GM19328 (cell line): ENCODE measurements at regions not wholly inside any gene's neighbourhood (a gene's known extent, or its start where the extent isn't known, plus 50 kb on each side); places are given as distances from the start of the nearest gene placed in this dataset.
"Not testable (repeated sequence)": the region's sequence is repeated elsewhere in the genome, so short reads cannot be mapped to it uniquely, and the experiment has no call there.

Experiments used
- ATAC-seq: cut with Tn5 transposase; IDR thresholded peaks from one replicate; pipeline ENCODE4 v1.9.1; 2021; ENCODE audit warnings: mild to moderate bottlenecking, moderate library complexity; ENCODE audit not compliant: unreplicated experiment

DNA sequence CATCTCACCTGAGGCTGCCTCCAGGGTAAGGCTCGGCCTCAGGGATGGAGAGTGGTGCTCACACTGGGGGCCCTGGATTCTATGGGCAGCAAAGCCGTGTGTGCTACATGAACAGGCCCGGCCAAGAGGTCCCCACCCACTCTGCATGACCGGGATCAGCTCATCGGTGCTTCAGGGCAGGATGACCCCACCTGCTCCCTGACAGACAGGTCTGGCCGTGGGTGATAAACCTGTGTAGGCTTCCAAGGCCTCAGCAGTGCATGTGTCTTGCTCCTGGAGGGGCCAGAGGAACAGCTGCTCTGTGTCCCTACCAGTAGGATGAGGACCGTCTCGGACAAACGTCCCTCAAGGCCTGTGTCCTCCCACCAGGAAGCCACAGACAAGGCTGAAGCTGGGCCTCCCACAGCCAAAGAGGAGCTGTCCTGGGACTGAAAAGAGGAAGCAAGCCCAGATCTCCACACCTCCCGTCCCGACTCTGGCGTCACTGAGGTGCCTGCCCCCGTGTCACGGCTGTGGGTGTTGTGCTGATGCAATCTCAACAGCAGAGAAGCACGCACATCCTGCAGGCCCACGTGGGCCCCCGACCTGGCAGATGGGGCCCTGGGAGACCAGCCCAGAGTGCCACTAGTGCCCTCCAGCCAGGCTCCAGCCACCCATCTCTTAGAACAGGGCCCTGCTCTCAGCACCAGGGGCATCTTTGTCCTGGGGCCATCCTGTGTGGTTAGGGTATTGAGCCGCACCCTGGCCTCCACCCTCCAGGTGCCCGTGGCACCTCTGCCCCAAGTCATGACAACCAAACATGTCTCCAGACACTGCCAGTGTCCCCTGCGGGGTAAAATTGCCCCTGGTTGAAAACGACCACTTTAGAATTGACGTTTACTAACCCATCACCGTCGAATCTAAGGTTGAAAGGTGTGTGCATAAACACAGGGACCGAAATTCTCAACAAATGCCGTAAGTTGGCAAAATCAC lies 5455.9 kb upstream of the TPTE start:
- ATAC-seq = not testable (repeated sequence)

DNA sequence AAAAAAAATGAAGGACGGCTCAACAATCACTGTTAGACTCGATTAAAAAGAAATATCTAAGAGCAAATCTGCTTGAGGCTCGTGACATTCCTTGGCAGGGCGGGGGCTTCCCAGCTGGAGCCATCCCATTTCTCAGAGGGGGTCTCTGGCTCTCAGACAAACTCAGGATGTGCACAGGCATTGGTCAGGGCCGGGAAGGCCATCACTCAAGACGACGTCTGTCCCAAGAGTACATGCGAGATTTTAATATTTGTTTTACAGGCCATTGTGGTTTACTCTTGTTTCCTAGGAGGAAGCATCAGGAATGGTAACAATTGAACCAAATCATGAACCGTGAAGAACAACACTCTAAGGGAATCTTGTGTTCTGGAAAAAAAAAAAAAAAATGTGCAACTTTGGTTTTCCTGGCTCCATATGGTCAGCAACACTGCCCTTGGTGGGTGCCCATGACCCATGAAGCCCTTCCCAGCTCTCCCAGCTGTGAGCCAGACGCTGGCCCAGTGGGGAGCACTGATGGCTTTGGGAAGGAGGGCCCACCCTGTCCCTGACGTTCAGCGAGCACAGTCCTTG lies 5454.6 kb upstream of the TPTE start:
- ATAC-seq = not testable (repeated sequence)

DNA sequence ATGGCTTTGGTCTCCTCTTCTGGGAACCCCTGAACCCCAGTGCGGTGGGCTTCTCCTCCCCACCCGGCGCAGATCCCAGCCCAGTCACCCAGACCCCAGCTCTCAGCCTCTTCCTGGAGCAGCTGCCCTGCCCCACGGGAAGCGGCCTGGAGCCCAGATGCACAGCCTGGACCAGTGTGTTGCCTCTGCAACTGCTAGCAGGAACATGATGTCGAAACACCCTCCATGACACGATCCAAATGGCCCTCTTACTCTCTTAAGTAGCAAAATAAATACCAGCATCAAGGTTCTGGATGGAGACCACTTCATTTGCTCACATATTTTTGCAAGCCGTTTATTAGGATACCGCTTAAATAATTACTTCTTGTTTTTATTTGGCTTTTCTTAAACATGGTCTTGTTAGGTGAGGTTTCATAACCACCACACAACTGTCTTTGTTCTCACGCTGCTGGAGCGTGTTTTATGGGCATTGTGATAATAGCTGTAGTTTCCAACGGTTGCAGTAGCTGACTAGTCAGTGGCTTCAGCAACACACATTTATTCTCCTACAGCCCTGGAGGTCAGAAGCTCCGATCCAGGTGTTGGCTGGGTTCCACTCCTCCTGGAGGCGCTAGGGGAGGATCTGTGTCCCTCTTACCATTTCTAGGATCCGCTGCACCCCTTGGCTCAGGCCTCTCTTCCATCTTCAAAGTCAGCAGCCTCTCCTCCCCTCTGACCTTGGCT lies 5453.9 kb upstream of the TPTE start:
- not testable (repeated sequence) for ATAC-seq

DNA sequence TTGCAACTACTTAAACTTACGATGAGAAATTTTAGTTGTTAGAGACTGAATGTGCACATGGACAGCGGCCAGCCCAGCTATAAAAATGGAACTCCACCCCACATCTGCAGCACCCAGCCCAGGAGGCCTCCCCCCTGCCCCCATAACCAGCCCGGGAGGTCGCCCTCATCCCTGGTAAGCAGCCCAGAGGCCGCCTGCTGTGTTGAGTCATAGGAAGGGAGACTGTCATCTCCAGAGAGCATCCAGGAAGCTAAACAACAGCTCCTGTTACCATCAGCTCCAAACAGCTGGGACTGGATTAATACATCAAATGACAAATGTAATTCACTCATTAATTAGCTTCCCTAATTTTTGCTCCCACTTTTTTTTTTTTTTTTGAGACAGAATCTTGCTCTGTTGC lies 5452.7 kb upstream of the TPTE start:
- not testable (repeated sequence) for ATAC-seq

DNA sequence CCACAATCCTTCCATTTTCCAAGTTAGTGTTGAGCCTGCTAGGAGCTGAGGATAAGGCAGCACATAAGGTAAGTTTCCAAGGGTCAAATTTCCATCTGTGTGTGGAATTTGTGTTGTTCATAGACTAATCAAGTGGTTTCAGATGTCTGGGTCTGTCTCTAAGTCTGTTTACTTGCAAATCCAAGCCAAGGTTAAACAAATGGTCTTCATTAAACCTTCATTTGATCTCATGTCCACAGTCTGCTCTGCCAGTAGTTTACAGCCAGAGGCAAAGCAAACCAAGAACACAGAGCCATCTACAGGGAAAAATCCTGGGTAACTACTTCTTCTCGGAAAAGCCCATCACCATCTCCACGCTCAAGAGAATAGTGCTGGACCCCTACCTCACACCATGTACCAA lies 5450.2 kb upstream of the TPTE start:
- ATAC-seq = not testable (repeated sequence)

DNA sequence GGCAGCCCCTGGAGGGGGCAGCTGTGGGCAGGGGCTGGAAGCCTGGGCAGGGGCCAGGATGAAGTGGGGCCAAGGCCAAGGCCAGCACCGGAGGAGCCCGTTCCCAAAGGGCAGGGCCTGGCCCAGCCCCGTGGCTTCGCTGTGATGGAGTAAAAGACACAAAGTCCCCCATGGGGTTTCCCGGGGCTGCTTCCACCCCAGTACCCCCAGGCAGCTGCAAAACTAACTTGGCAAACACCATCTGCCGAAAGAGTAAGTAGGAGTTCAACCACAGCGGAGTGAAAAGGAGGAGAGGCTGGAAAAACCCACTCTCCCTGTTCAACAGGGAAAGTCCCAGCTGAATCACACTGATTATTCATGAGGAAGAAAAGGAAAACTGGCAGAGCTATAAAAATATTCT lies 5444.5 kb upstream of the TPTE start:
- ATAC-seq = not testable (repeated sequence)

DNA sequence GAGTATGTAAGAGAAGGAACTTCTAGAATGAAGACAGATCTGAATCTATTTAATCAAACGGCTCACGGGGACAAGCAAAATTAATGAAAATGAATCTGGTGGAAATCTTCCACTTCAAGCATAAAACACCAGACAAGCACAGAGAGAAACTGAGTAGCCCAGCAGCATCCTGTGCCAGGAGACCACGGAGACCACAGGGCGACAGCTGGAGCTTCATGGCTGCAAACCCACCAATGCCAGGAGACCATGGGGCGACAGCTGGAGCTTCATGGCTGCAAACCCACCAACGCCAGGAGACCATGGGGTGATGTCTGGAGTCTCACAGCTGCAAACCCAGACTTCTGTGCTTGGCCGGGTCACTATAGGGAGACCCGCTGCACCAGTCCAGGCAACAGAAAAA lies 5442.0 kb upstream of the TPTE start:
- not testable (repeated sequence) for ATAC-seq

DNA sequence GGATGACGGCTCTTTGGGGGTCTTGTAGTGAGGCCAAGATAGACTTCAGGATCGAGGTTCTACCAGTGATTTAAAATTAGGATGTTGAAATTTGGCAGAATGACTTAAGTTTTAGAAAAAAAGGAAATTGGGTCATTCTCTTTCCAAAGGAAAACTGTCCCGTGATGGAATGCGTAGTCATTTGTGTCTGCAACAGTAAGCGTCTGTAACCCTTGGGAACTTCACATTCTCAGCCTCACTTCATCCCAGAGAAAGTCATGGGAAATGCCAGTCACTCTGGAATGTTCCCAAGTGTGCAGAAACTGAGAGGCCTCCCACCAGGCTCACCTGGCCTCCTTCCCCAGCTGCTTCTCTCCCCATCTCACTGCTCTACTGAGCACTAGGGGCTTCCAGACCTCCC lies 5441.4 kb upstream of the TPTE start:
- not testable (repeated sequence) for ATAC-seq

DNA sequence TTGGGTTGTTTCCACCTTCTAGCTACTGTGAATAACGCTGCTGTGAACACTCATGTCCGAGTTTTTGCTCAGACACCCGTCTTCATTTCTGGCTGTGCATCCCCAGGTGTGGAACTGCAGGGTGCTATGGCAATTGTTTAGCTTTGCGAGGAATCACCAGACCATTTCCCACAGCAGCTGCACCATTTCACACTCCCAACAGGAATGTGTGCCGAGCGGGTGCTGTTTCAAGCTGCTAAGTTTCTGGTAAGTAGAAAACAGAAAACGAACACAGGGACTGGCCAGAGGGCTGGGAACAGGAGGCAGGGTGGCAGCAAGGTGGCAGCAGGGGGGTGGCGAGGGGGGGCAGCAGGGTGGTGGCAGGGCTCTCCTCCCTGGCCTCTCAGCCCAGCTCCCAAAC lies 5437.1 kb upstream of the TPTE start:
- ATAC-seq = not testable (repeated sequence)

DNA sequence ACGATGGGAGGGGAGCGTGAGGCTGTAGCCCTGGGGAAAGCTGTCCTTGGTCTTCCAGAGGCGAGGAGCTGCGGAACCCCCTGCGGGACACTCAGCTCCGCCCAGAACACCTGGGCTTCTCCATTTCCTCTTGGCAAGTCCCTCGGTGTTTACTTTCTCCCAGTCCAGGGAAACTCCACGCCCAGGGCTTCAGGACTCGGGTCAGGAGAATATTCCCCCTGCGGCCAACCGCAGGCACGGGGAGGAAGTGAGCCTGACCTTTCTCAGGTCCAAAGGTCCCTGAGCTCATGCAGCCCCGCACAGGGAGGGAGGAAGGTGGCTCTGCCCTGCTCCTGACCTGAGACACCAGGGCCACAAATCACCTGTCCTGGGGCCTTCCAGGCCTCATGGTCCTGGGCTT lies 5435.9 kb upstream of the TPTE start:
- ATAC-seq = not testable (repeated sequence)

DNA sequence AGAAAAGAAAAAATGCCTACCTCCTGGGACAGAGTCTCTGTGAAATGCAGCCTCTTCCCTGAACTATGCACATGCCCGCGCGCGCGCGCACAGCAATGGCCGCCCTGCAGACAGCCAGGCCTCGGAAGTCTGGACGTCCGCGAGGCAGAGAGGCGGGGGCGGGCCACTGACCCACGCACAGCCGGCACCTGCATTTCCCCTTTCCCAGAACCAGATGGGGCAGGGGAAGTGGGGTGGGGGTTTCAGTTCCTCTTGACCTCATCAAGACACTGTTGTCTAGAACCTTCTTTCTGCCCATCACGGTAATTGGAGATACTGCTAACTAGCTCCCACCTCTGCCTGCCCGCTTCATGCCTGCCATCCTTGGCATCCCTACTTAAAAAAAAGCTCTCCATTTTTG lies 5435.0 kb upstream of the TPTE start:
- ATAC-seq = not testable (repeated sequence)

DNA sequence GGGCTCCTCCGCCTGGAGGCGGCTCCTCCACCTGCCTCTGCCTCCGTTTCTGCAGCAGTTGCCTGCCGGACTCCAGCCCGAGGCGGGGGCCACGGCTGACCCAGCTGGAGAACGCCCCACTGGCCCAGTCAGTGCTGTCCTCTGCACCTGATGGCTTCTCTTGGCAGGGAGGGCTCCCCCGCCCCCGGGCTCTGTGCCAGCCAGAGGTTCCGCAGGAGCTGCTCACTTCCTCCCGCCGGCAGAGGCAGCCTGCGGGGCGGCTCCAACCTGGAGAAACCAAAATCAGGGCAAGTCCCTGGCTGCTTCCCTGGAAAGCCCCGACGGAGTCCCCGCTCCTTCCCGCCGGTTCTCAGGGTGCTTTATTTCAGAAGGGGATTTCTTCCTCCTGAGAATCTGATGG lies 5432.6 kb upstream of the TPTE start:
- not testable (repeated sequence) for ATAC-seq

DNA sequence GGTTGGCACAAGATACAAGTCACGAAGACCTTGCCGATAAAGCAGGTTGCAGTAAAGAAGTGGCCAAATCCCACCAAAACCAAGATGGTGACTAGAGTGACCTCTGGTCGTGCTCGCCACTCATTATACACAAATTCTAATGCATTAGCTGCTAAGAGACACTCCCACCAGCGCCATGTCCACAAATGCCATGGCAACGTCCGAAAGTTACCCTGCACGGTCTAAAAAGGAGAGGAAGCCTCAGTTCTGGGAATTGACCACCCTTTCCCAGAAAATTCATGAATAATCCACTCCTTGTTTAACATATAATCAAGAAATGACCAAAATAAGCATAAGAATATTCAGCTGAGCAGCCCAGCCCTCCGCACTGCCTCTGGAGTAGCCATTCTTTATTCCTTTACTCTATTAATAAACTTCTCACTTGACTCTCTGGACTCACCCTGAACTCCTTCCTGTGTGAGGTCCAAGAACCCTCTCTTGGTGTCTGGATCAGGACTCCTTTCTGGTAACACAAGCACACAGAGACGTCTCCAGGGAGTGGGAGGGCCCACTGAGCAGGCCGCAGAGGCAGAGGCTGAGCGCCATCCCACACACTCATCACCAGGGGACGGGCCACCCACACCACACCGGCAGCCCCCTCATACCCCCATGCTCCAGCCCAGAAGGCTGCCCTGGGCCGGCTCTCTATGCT lies 5431.8 kb upstream of the TPTE start:
- ATAC-seq = not testable (repeated sequence)

DNA sequence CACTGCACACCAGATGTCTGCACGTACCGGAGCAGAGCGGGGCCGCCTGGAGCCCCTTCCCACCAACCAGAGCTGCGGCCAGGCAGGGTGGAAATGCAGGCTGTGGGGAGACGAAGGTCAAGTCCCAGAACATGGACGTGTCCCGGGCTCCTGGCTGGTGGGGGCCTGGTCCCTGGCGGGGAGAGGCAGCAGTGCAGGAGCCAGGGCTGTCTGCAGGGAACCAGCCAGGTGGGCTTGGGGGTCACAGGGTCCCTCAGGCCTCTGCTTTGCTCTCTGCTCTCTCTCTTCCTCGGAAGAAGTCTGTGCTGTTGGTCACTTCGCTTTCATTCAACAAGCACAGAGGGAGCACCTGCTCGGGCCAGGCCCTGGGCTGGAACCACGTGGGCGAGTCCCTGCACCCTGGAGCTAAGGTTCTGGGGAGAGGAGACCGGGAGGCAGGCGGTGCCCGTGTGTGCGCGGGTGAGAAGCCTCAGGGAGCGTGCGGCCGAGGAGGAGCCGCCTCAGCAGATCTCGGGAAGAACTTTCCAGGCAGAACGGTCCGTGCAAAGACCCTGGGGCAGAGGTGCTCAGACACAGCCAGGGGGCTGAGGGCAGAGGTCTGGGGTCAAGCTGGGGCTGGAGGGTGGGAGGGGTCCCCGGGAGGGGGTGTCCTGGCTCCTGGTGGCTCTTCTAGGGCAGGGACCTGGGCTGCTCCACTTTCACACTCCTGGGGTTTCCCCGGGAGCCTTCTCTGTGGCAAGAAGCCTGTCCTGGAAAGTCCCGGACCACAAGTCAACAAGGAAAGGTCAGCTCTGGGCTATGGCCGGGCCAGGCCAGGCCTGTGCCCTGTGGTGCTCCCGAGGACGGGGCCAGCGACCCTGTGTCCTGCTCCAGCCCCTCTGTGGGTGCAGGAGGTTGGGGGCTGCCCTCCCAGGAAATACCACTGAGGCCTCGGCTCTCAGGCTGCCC lies 5431.0 kb upstream of the TPTE start:
- not testable (repeated sequence) for ATAC-seq

DNA sequence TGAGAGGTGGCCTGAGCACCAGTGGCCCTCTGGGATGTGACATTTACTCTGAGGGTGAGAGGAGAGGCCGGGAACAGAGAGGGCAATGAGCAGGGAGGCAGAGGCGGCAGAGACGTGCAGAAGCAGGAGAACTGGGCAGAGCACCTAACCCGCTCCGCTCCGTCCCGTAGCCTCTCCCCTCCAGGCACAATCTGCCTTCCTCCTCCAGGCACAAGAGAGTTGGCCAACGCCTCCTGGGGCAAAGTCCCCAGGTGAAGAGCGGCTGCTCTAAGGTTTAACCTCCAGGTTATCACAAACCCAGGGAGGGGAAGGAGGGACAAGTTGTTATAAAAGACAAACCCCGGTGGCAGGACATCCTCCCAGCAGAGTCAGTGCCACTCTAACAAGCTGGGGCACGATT lies 5430.1 kb upstream of the TPTE start:
- ATAC-seq = not testable (repeated sequence)

DNA sequence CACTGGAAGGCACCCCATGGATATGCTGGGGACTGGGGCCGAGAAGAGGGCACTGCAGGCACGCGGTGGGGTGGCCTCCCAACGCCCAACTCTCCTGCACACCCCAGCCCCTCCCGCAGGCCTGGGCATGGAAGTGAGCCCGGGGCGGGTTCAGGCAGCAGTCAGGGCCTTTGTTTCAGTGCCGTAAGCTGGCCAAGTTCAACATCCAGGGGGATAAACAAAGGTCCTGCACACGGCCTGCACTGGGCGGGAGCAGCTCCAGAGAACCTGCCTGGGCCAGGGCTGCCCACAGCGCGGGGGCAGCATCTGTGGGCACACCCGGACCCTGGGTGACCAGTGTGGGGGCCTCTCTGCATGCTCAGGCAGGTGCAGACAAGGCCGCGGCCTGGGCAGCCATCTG lies 5425.8 kb upstream of the TPTE start:
- ATAC-seq = not testable (repeated sequence)

DNA sequence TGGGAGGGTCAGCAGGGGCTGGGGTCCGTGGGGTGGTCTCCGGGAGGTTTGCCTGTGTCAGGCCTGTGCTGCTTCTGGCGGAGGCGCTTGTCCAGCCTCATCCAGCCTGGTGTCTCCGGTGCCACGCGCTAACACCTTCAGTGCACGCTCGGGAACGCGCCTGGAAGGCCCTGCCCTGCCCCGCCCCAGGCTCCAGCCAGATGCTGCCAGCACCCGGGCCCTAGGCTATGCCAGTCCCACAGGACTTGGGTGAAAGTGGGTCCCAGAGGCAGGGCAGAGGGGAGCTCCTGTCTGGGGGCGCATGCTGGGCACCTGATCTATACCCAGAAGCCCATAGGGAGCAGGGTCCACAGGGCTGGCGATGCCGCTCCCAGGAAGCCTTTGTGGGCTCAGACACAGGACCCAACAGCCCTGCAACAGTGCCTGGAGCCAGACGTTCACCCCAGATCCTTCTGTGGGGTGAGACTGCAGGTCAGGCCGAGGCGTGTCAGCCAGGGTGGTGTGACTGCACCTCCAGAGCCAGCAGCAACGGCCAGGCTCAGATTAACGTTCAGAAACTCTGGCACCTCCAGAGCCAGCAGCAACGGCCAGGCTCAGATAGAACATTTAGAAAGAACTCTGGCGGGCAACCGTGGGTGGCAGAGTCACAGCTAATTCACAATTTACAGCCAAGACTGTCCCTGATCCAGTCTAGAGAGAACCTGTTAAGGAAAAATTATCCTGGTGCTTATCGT lies 5423.2 kb upstream of the TPTE start:
- ATAC-seq = not testable (repeated sequence)

DNA sequence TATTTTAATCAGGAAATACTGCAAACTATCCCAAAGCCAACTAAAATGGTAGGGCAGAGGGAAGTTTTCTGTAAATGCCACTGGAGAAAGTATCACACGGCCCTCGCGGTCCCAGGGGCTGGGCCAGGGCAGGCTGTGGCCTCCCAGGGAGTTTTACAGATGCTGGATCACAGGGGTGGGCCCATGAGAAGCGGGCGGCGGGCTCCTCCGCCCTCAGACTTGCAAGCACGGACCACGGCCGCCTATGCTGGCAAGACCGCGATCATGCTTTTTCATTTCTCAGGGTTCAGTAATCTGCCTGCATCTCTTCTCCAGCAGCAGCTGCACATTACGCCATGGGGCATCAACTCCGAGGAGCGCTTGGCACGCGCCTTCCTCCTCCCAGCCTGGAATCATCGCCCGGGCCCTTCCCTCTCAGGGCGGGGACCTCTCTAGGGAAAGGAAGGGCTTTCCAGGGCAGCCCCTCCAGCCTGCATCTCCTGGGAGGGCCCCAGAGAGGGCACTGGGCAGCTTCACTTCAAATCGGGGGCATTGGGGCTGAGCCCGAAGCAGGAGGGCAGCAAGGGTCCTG lies 5420.7 kb upstream of the TPTE start:
- not testable (repeated sequence) for ATAC-seq

DNA sequence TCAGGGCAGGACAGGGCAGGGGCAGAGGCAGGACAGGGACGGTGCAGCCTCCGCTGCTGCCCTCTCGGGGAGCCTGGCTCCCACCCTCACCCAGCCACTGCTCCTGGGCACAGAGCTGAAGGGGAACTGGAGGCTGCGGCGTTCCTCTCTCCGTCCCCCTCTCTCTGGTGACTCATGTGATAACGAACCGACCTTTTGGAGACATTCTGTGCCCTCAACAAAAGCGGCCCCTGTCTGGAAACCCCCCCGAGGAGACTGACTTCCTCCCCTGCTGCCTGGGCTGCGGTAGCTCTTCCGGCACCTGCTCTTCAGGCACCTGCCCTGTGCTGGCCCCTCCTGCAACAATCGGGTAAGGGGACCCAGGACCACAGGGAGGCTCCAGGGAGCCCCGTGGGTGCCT lies 5419.6 kb upstream of the TPTE start:
- not testable (repeated sequence) for ATAC-seq
